ENCODE measurements at regions not wholly inside any gene's neighbourhood (a gene's known extent, or its start where the extent isn't known, plus 50 kb on each side); places are given as distances from the start of the nearest gene placed in this dataset.

DNA sequence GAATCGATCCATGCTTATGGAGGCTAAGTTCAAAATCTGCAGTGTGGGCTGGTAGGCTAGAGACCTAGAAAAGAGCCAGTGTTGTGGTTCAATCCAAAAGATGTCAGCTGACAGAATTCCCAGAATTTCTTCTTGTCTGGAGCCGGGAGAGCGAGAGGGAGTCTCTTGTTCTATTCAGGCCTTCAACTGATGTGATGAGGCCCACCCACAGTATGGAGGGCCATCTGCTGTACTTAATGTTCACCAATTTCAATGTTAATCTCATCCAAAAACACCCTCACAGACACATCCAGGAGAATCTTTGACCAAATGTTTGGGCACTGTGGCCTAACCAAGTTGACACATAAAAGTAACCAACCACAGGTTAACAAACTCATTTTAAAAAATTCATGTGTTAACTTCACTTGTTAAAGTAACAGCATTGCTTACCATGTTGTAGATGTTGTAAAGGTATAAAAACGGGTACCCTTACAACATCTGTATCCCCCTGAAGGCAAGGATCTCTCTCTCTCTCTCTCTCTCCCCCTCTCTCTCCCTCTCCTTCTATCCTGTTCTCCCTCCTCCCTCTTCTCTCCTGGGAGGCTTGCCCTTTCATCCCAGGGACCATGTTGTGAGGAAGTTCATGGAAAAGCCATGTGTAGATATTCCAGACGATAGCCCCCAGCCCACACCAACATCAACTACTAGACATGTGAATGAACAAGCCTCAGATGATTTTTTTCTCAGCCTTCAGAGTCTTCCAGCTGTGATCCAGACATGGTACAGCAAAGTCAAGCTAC is 66.4 kb upstream of the CHD2 start:
- Histone ChIP-seq H3K9me3 (ENCODE audit: insufficient read depth in 2 of 2, low read depth in 1 of 2, low read length in 1 of 2) (no peaks in the 10 kb centered on the region), H2BK15ac (ENCODE audit: low read length) (0 out of 2 replicates have a peak overlapping the region, but pooled peaks have one; percentile 83), H2AK5ac (ENCODE audit: low read depth, low read length) (no peak overlapping the region), H3K4ac (replicated peaks; ENCODE audit: insufficient read length, low read depth, low read length) (no peak overlapping the region), H2AFZ (ENCODE audit: low read length) (0 out of 2 replicates have a peak overlapping the region, but pooled peaks have one; percentile 29), H3K18ac (ENCODE audit: extremely low read depth, low read length) (no peak overlapping the region), H4K91ac (replicated peaks; ENCODE audit: insufficient read length, low read length) (no peak overlapping the region), H4K8ac (ENCODE audit: extremely low read depth, insufficient read depth, low read length) (no peak overlapping the region), H3K4me1 (replicated peaks in 1 of 4; ENCODE audit: control insufficient read depth in 3 of 4, insufficient read depth in 4 of 4, low read length in 3 of 4) (peaks cover 3 to 15% (median 11%) of the 10 kb centered on the region in 4 experiments; a peak in 6 of 7 replicates), H4K20me1 (replicated peaks in 1 of 2; ENCODE audit: control insufficient read depth in 1 of 2, insufficient read depth in 2 of 2, low read length in 2 of 2) (no peaks in the 10 kb centered on the region), H3K79me1 (ENCODE audit: low read depth, low read length) (no peaks in the 10 kb centered on the region), H3K23me2 (ENCODE audit: low read depth, low read length) (no peaks in the 10 kb centered on the region), H4K5ac (ENCODE audit: insufficient read length, low read depth, low read length) (no peak overlapping the region), H2BK20ac (ENCODE audit: low read length) (peak overlapping the region; percentile 9; the same call in 1 of the 2 replicates), H3K23ac (ENCODE audit: insufficient read length) (no peak overlapping the region), H2BK5ac (ENCODE audit: low read depth, low read length) (no peak overlapping the region), H3K14ac (ENCODE audit: insufficient read length) (no peak overlapping the region), H3K79me2 (ENCODE audit: control insufficient read depth in 1 of 2, insufficient read depth in 2 of 2, low read length in 2 of 2) (no peaks in the 10 kb centered on the region), H3K36me3 (ENCODE audit: control insufficient read depth in 2 of 4, insufficient read depth in 4 of 4, low read length in 3 of 4) (no peaks in the 10 kb centered on the region), H2BK120ac (replicated peaks; ENCODE audit: low read depth, low read length) (no peak overlapping the region), H3K4me3 (ENCODE audit: extremely low read depth in 1 of 4, insufficient read depth in 2 of 4, low read depth in 3 of 4, low read length in 4 of 4) (no peak overlapping the region), H3K27me3 (replicated peaks in 1 of 4; ENCODE audit: control insufficient read depth in 3 of 4, extremely low read depth in 1 of 4, insufficient read depth in 3 of 4, low read length in 3 of 4) (no peaks in the 10 kb centered on the region), H3K56ac (replicated peaks; ENCODE audit: insufficient read length, low read depth, low read length) (no peak overlapping the region), H3K4me2 (ENCODE audit: insufficient read depth in 1 of 2, low read depth in 2 of 2, low read length in 2 of 2) (no peak overlapping the region), H3K9ac (replicated peaks in 1 of 4; ENCODE audit: extremely low read depth in 1 of 4, low read depth in 3 of 4, low read length in 3 of 4) (no peak overlapping the region), H3K27ac (ENCODE audit: low read depth, low read length) (no peak overlapping the region), H2BK12ac (ENCODE audit: low read depth, low read length) (0 out of 2 replicates have a peak overlapping the region, but pooled peaks have one; percentile 6)
- DNase-seq (ENCODE audit: low read depth in 1 of 2, low spot score in 2 of 2) (no peak), FAIRE-seq (no peak)
- TF ChIP-seq RFX5 (IDR thresholded peaks at IDR 0.05; ENCODE audit: borderline replicate concordance, low read depth, low read length) (no peak), KDM1A (IDR thresholded peaks at IDR 0.05; ENCODE audit: borderline replicate concordance, low read length) (peak; percentile 51; the same call in 1 of the 2 replicates)
- 87% methylated on average over 5 of the region's 5 CpGs; no CpG with 5 or more reads in 1 of the 2 experiments for WGBS, 2 experiments (ENCODE audit: extremely low coverage in 1 of 2, insufficient coverage in 1 of 2, insufficient read length in 1 of 2, insufficient replicate concordance in 2 of 2, low coverage in 1 of 2, low lambda C conversion rate in 2 of 2, missing lambda C conversion rate in 1 of 2)
- ChIA-PET POLR2A (ENCODE audit: partially characterized antibody) (interaction anchor here (1.6 to 5.7 kb wide), 5 partner anchors 13 to 67 kb away, joined by 4 to 68 read pairs (median 46); partner anchors contain the start of gene CHD2), CTCF (ENCODE audit: partially characterized antibody) (interaction anchor here (0.6 to 2.2 kb wide), 4 partner anchors 11 to 82 kb away, joined by 3 to 11 read pairs (median 5); no protein-coding TSS in a partner anchor)
